ENCODE measurements at regions not wholly inside any gene's neighbourhood (a gene's known extent, or its start where the extent isn't known, plus 50 kb on each side); places are given as distances from the start of the nearest gene placed in this dataset.
"Not testable (repeated sequence)": the region's sequence is repeated elsewhere in the genome, so short reads cannot be mapped to it uniquely, and the experiment has no call there.

DNA sequence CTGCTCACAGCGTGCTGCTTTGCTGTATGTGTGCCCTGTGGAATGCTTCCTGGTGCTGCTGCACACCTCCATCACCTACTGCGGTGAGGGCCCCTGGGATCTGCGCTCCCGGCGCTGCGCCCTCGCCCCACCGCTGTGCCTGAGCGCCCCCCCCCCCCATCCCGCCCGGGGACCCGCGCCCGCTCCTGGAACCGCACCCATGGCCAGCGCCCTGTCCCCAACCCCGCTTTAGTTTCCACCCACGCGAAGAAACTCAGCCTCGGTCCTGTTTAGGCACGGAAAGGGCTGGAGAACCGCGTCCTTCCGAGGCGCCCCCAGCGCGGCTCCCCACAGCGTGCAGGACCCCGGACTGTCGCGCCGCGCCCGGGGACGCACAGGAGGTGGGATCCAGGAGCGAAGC lies 265.5 kb downstream of the POTEB3 start:
- DNase-seq (ENCODE audit: low spot score): not testable (repeated sequence)

DNA sequence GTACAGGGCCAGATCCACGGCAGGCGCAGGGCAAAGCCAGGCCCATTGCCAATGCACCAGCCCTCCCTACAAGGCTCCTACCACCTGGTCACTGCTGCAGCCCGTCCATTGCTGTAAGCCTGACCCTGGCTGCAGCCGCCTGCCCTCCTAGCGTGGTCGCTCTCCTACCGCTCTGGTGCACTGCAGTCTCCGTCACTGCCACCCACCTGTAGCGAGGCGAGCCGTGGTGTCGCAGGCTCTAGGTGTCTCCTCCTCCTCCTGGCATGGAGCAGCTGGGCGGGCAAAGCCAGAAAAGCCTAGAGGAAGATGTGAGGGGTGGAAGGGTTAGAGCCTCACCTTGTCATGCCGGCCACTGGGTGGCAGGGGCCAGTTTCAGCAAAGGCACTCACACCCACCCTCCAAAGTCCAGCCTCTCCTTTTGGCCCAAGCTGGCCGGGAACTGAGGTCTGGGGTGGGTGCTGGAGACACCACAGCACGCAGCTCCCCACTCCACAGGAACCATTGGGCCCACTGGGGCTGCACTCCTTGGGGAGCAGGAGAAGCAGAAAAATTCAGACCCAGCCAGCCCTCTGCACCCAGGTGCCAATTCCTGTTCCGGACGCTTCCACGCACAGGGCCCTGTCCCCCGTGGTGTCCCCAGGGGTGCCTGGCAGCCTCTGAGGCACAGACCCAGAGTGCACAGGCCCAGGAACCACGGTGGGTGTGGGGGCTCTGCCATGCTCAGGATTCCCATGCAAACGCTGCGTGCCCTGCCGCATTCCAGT lies 285.3 kb upstream of the POTEB2 start:
- not testable (repeated sequence) for DNase-seq (ENCODE audit: low spot score)

GRCh38 chr15:21148136-21148535 lies 282.0 kb upstream of the POTEB2 start:
- DNase-seq (ENCODE audit: low spot score): not testable (repeated sequence)

DNA sequence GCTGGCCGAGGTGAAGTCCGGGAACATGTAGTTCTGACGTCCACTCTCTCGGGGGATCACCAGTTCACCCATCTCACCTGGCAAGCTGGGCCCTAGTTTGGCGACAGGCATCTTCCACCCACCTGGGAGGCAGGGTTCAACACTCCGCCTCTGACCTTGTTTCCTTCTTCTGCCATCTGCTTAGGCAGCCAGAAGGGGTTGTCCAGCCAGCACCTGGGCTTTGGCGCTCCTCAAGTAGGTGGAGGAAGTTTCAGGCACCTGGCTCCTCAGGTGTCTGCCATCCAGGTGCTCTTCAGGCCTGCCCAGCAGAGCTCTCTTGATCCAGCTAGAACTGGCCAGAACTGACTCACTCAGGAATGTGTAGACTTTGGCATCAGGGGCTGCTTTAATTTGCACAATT lies 267.8 kb upstream of the POTEB2 start:
- DNase-seq (ENCODE audit: low spot score): not testable (repeated sequence)

DNA sequence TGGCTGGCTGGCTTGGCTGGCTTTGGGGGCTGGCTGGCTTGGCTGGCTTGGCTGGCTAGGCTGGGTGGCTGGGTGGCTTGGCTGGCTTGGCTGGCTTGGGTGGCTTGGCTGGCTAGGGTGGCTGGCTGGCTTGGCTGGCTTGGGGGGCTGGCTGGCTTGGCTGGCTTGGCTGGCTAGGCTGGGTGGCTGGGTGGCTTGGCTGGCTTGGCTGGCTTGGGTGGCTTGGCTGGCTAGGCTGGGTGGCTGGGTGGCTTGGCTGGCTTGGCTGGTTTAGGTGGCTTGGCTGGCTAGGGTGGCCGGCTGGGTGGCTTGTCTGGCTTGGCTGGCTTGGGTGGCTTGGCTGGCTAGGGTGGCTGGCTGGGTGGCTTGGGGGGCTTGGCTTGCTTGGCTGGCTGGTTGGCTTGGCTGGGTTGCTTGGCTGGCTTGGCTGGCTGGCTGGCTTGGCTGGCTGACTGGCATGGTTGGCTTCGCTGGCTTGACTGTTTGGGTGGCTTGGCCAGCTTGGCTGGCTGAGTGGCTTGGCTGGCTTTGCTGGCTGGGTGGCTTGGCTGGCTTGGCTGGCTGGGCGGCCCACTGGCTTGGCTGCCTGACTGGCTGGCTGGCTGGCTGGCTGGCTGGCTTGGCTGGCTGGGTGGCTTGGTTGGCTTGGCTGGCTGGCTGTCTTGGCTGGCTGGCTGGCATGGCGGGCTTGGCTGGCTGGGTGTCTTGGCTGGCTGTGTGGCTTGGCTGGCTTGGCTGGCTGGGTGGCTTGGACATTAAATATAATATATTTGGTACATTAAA lies 246.3 kb upstream of the POTEB2 start:
- not testable (repeated sequence) for DNase-seq (ENCODE audit: low spot score)

GRCh38 chr15:21111861-21112260 lies 245.7 kb upstream of the POTEB2 start:
- DNase-seq (ENCODE audit: low spot score): peak; percentile 0

DNA sequence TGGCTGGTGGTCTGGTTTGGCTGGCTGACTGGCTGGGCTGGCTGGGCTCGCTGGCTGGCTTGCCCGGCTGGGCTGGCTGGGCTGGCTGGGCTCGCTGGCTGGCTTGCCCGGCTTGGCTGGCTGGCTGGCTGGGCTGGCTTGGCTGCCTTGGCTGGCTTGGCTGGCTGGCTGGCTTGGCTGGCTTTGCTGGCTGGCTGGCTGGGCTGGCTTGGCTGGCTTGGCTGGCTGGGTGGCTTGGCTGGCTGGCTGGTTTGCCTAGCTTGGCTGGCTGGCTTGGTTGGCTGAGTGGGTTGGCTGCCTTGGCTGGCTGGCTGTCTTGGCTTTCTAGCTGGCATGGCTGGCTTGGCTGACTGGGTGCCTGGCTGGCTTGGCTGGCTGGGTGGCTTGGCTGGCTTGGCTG lies 245.1 kb upstream of the POTEB2 start:
- not testable (repeated sequence) for DNase-seq (ENCODE audit: low spot score)

DNA sequence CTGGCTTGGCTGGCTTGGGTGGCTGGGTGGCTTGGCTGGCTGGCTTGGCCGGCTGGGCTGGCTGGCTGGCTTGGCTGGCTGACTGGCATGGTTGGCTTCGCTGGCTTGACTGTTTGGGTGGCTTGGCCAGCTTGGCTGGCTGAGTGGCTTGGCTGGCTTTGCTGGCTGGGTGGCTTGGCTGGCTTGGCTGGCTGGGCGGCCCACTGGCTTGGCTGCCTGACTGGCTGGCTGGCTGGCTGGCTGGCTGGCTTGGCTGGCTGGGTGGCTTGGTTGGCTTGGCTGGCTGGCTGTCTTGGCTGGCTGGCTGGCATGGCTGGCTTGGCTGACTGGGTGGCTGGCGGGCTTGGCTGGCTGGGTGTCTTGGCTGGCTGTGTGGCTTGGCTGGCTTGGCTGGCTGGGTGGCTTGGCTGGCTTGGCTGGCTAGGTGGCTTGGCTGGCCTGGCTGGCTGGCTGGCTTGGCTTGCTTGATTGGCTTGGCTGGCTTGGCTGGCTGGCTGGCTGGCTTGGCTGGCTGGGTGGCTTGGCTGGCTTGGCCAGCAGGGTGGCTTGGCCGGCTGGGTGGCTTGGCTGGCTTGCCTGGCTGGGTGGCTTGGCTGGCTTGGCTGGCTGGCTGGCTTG lies 244.2 kb upstream of the POTEB2 start:
- DNase-seq (ENCODE audit: low spot score): not testable (repeated sequence)

GRCh38 chr15:21108384-21108783 lies 242.3 kb upstream of the POTEB2 start:
- DNase-seq (ENCODE audit: low spot score): not testable (repeated sequence)

DNA sequence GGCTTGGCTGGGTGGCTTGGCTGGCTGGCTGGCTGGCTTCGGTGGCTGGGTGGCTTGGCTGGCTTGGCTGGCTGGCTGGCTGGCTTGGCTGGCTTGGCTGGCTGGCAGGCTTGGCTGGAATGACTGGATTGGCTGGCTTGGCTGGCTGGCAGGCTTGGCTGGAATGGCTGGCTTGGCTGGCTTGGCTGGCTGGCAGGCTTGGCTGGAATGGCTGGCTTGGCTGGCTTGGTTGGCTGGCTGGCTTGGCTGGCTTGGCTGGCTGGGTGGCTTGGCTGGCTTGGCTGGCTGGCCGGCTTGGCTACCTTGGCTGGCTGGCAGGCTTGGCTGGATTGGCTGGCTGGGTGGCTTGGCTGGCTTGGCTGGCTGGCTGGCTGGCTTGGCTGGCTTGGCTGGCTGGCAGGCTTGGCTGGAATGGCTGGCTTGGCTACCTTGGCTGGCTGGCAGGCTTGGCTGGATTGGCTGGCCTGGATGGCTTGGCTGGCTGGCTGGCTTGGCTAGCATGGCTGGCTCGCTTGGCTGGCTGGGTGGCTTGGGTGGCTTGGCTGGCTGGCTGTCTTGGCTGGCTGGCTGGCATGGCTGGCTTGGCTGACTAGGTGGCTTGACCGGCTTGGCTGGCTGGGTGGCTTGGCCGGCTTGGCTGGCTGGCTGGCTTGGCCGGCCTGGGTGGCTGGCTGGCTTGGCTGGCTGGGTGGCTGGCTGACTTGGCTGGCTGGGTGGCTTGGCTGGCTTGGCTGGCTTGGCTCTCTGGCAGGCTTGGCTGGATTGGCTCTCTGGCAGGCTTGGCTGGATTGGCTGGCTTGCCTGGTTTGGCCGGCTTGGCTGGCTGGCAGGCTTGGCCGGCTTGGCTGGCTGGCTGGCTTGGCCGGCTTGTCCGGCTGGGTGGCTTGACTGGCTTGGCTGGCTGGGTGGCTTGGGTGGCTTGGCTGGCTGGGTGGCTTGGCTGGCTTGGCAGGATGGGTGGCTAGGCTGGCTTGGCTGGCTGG lies 241.6 kb upstream of the POTEB2 start:
- DNase-seq (ENCODE audit: low spot score): not testable (repeated sequence)

- DNase-seq (ENCODE audit: low spot score): not testable (repeated sequence)
Measured at GRCh38 chr15:21096599-21096998, 230.5 kb upstream of the POTEB2 start.

DNA sequence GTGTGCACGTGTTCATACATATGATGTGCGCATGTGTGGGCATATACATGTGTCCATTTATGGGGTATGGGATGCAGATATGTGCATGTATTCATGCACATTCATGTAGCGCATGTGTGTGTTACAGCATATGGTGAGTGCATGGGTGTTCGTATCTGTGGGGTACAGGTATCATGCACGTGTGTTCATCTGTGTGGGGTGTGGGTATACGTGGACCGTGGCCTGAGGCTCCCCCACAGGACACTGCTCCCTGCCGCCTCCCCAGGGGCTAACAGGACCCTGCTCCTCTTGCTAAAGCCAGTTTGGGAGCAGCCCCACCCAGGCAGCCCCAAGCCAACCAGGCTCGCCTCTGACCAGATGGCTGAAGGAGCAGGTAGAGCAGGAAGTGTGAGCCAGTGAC lies 213.4 kb upstream of the POTEB2 start:
- not testable (repeated sequence) for DNase-seq (ENCODE audit: low spot score)

DNA sequence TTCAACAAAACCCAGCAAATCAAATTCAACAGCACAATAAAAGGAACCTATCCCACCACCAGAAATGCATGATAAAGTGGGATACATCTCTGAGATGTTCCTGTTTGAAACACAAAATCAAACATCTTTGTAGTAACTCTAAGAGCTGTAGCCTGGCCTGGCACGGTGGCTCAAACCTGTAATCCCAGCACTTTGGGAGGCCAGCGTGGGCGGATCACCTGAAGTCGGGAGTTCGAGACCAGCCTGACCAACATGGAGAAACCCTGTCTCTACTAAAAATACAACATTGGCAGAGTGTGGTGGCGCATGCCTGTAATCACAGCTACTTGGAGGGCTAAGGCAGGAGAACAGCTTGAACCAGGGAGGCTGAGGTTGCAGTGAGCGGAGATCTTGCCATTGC lies 202.8 kb upstream of the POTEB2 start:
- DNase-seq (ENCODE audit: low spot score): not testable (repeated sequence)

GRCh38 chr15:21063512-21063911 lies 197.4 kb upstream of the POTEB2 start:
- DNase-seq (ENCODE audit: low spot score): not testable (repeated sequence)

- not testable (repeated sequence) for DNase-seq (ENCODE audit: low spot score)
Measured at GRCh38 chr15:21062619-21063163, 196.6 kb upstream of the POTEB2 start.

- DNase-seq (ENCODE audit: low spot score): not testable (repeated sequence)
Measured at GRCh38 chr15:21051866-21052265, 185.8 kb upstream of the POTEB2 start.

DNA sequence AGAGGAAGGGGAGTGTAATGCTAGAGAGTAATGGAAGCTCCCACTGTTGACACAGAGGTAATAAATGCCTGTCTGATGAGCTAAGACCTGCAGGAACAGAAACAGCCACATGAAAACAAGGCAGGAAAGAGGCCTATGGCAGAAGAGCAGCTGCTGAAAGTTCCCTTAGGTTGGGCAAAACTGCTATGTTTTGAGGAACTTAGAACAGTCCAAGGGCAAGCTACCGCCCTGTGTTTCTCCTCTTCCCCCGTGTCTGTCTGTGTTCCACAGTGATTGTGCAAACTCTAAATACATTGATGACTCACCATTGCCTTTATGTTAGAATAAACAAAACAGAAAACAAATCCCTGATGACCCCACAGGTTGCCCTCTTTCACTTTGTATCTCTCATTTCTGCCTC lies 165.6 kb upstream of the POTEB2 start:
- not testable (repeated sequence) for DNase-seq (ENCODE audit: low spot score)

GRCh38 chr15:21029001-21029400 lies 162.9 kb upstream of the POTEB2 start:
- not testable (repeated sequence) for DNase-seq (ENCODE audit: low spot score)

GRCh38 chr15:21027942-21028341 lies 161.8 kb upstream of the POTEB2 start:
- not testable (repeated sequence) for DNase-seq (ENCODE audit: low spot score)

GRCh38 chr15:21026848-21027247 lies 160.7 kb upstream of the POTEB2 start:
- not testable (repeated sequence) for DNase-seq (ENCODE audit: low spot score)
